Endodermal cell (in vitro differentiated cells): ENCODE measurements at regions not wholly inside any gene's neighbourhood (a gene's known extent, or its start where the extent isn't known, plus 50 kb on each side); places are given as distances from the start of the nearest gene placed in this dataset.
"Not testable (repeated sequence)": the region's sequence is repeated elsewhere in the genome, so short reads cannot be mapped to it uniquely, and the experiment has no call there.

Source experiments
- DNase-seq: peaks from one replicate; pipeline ENCODE4 v3.0.0-alpha.2; 2017
- H3K27ac ChIP-seq: 2 replicates; pipeline ENCODE4 v1.5.1; 2013; ENCODE audit warnings: mild to moderate bottlenecking, low read depth, low read length, moderate library complexity
- H3K27me3 ChIP-seq: 2 replicates; pipeline ENCODE4 v1.6.1; 2013; ENCODE audit warnings: mild to moderate bottlenecking, low read length, moderate library complexity; ENCODE audit not compliant: insufficient read depth, control insufficient read depth, poor library complexity, severe bottlenecking
- H3K36me3 ChIP-seq: 2 replicates; pipeline ENCODE4 v1.7.0; 2013; ENCODE audit warnings: mild to moderate bottlenecking, low read length, moderate library complexity; ENCODE audit not compliant: control insufficient read depth, insufficient read depth
- H3K4me1 ChIP-seq: one replicate; pipeline ENCODE4 v1.7.0; 2013; ENCODE audit warnings: low read length; ENCODE audit not compliant: control insufficient read depth, insufficient read depth
- H3K4me3 ChIP-seq: 2 replicates; pipeline ENCODE4 v1.5.1; 2013; ENCODE audit warnings: mild to moderate bottlenecking, low read length, moderate library complexity
- H3K9ac ChIP-seq: 2 replicates; pipeline ENCODE4 v1.6.1; 2013; ENCODE audit warnings: mild to moderate bottlenecking, low read length, moderate library complexity; ENCODE audit not compliant: poor library complexity, severe bottlenecking; ENCODE audit errors: extremely low read depth
- H3K9me3 ChIP-seq: 2 replicates; pipeline ENCODE4 v1.6.1; 2013; ENCODE audit warnings: mild to moderate bottlenecking, low read length, moderate library complexity; ENCODE audit not compliant: control insufficient read depth
- H3K27ac Mint-ChIP-seq: 2 replicates; pipeline ENCODE4 v1.8.0; 2020; ENCODE audit warnings: mixed read lengths
- H3K27me3 Mint-ChIP-seq: 2 replicates; pipeline ENCODE4 v1.8.0; 2021; ENCODE audit warnings: mild to moderate bottlenecking, mixed read lengths; ENCODE audit not compliant: insufficient read depth
- H3K36me3 Mint-ChIP-seq: 2 replicates; pipeline ENCODE4 v1.8.0; 2020; ENCODE audit warnings: low read depth, mixed read lengths
- H3K4me1 Mint-ChIP-seq: 2 replicates; pipeline ENCODE4 v1.8.0; 2020; ENCODE audit warnings: mixed read lengths
- H3K4me3 Mint-ChIP-seq: 2 replicates; pipeline ENCODE4 v1.8.0; 2020; ENCODE audit warnings: mild to moderate bottlenecking, moderate library complexity, mixed read lengths
- H3K9me3 Mint-ChIP-seq: 2 replicates; pipeline ENCODE4 v1.8.0; 2020; ENCODE audit warnings: mild to moderate bottlenecking, mixed read lengths
- CTCF ChIP-seq: fragments of 200-600 bp; sonication (generic); conservative IDR thresholded peaks from 2 replicates; pipeline ENCODE4 v1.5.0; 2021; ENCODE audit warnings: antibody characterized with exemption, mild to moderate bottlenecking
- WGBS, 2 experiments: methylation state at CpG; one replicate each; pipeline versions ENCODE4 v1.1.5 to v1.1.7; 2013; ENCODE audit warnings: missing lambda C conversion rate in 2 of 2, mixed read lengths in 1 of 2; ENCODE audit not compliant: insufficient coverage in 1 of 2, insufficient read length in 1 of 2; 5-methylcytosine and 5-hydroxymethylcytosine counted together

GRCh38 chrX:75957107-75957610 lies 172.1 kb upstream of the MAGEE2 start:
- H3K4me3 Mint-ChIP-seq = no peak overlapping the region
- H3K27me3 Mint-ChIP-seq = no peaks in the 10 kb centered on the region
- DNase-seq = no peak
- H3K4me1 Mint-ChIP-seq = no peaks in the 10 kb centered on the region
- Histone ChIP-seq H3K9ac (no peak overlapping the region), H3K36me3 (no peaks in the 10 kb centered on the region), H3K27ac (no peak overlapping the region), H3K4me3 (no peak overlapping the region), H3K4me1 (no peaks in the 10 kb centered on the region), H3K27me3 (no peaks in the 10 kb centered on the region), H3K9me3 (no peaks in the 10 kb centered on the region)
- WGBS, 2 experiments = 75% methylated on average over 5 of the region's 5 CpGs; no CpG with 5 or more reads in 1 of the 2 experiments
- H3K27ac Mint-ChIP-seq = no peak overlapping the region
- no peaks in the 10 kb centered on the region for H3K36me3 Mint-ChIP-seq
- peaks cover 79% of the 10 kb centered on the region for H3K9me3 Mint-ChIP-seq
- no peak for TF ChIP-seq CTCF

GRCh38 chrX:75961321-75961720 lies 176.3 kb upstream of the MAGEE2 start:
- H3K4me1 Mint-ChIP-seq, H3K27ac ChIP-seq: not testable (repeated sequence)

GRCh38 chrX:75963774-75964173 lies 178.7 kb upstream of the MAGEE2 start:
- Mint-ChIP-seq H3K4me1 (no peaks in the 10 kb centered on the region), H3K9me3 (peaks cover 21% of the 10 kb centered on the region), H3K36me3 (no peaks in the 10 kb centered on the region), H3K4me3 (no peak overlapping the region), H3K27me3 (no peaks in the 10 kb centered on the region), H3K27ac (no peak overlapping the region)
- H3K9me3 ChIP-seq = no peaks in the 10 kb centered on the region
- no peak overlapping the region for H3K9ac ChIP-seq
- H3K27me3 ChIP-seq = no peaks in the 10 kb centered on the region
- H3K36me3 ChIP-seq = no peaks in the 10 kb centered on the region
- 88 to 90% methylated on average over 6 to 7 of the region's 7 CpGs for WGBS, 2 experiments
- no peak overlapping the region for H3K4me3 ChIP-seq
- no peak overlapping the region for H3K27ac ChIP-seq
- no peak for DNase-seq
- TF ChIP-seq CTCF = no peak
- no peaks in the 10 kb centered on the region for H3K4me1 ChIP-seq

More at GRCh38 chrX:75961321-75961720, 176.3 kb upstream of the MAGEE2 start:
- H3K4me3 Mint-ChIP-seq, H3K36me3 Mint-ChIP-seq, H3K36me3 ChIP-seq, H3K4me1 ChIP-seq, H3K27ac Mint-ChIP-seq, H3K9me3 ChIP-seq, DNase-seq, H3K27me3 Mint-ChIP-seq, H3K4me3 ChIP-seq, H3K27me3 ChIP-seq, H3K9ac ChIP-seq: not testable (repeated sequence)
- H3K9me3 Mint-ChIP-seq = peaks cover 42% of the 10 kb centered on the region
- WGBS, 2 experiments = no CpG with 5 or more reads among the region's 1 CpG

- peak; percentile 47 for TF ChIP-seq CTCF
- Histone ChIP-seq H3K36me3 (no peaks in the 10 kb centered on the region), H3K27me3 (no peaks in the 10 kb centered on the region), H3K4me1 (no peaks in the 10 kb centered on the region), H3K9ac (no peak overlapping the region), H3K4me3 (no peak overlapping the region), H3K27ac (no peak overlapping the region), H3K9me3 (no peaks in the 10 kb centered on the region)
- H3K4me3 Mint-ChIP-seq = no peak overlapping the region
- H3K36me3 Mint-ChIP-seq = no peaks in the 10 kb centered on the region
- H3K4me1 Mint-ChIP-seq = no peaks in the 10 kb centered on the region
- no peaks in the 10 kb centered on the region for H3K27me3 Mint-ChIP-seq
- H3K9me3 Mint-ChIP-seq = peaks cover 20% of the 10 kb centered on the region
- DNase-seq = peak; percentile 78
- H3K27ac Mint-ChIP-seq = no peak overlapping the region
- 80% methylated on average over 4 of the region's 5 CpGs; no CpG with 5 or more reads in 1 of the 2 experiments for WGBS, 2 experiments
Observed at GRCh38 chrX:75968293-75968692, 183.2 kb upstream of the MAGEE2 start.
